HG03103 (cell line): ENCODE measurements at regions not wholly inside any gene's neighbourhood (a gene's known extent, or its start where the extent isn't known, plus 50 kb on each side); places are given as distances from the start of the nearest gene placed in this dataset.

ENCODE experiments used
- ATAC-seq: cut with Tn5 transposase; IDR thresholded peaks from one replicate; pipeline ENCODE4 v1.9.1; 2021; ENCODE audit warnings: low read depth; ENCODE audit not compliant: unreplicated experiment

- no peak for ATAC-seq
Measured at GRCh38 chr5:141753143-141753970, 71.3 kb upstream of the ARAP3 start.

DNA sequence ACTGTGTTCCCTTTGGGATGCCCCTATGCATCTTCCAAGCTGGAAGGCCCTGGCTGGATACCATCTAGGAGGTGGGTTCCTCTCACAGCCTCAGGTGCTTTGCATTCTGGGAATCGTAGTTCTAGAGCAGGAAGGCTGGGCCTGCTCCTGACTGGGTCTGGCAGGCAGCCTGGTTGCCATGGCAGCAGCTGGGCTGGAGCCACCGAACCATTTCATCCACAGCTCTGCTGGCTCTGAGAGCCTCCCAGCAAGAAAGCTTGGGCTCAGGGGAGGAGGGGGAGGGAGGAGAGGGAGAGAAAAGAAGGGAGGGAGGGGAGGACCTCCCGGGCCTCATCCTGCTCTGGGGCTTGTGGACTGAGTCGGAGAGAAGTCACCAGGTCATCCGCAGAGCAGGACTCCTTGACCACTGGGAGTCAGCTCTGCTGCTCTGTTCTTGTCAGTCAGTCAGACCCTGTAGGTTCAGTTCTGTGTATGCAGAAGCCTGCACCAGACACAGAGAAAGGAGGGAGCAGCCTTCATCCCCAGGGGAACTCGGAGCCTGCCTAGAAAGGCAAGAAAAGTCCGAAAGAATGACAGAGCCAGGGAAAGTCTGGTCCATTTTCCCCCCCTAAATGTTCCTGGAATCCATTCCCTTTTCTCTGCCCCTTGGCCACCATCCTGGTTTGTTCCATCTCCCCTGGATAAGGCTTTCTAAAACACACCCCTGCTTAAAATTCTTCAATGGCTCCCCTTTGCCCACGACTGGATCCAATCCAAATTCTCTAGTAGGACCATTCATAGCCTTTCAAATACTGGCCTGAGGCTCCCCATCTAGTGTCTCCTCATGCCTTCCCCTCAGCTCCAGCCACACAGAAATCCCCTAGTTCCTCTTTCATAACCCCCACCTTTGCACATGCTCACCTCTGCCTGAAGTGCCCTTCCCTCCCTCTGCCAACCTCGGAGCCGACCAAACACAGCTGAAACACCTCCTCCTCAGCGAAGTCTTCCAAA, 65.4 kb upstream of the ARAP3 start:
- ATAC-seq: peak; percentile 73

GRCh38 chr5:141746395-141746794, 64.4 kb upstream of the ARAP3 start:
- ATAC-seq: no peak

GRCh38 chr5:141745390-141745789, 63.4 kb upstream of the ARAP3 start:
- ATAC-seq: no peak

- ATAC-seq: no peak
Measured at GRCh38 chr5:141743866-141744272, 61.8 kb upstream of the ARAP3 start.

DNA sequence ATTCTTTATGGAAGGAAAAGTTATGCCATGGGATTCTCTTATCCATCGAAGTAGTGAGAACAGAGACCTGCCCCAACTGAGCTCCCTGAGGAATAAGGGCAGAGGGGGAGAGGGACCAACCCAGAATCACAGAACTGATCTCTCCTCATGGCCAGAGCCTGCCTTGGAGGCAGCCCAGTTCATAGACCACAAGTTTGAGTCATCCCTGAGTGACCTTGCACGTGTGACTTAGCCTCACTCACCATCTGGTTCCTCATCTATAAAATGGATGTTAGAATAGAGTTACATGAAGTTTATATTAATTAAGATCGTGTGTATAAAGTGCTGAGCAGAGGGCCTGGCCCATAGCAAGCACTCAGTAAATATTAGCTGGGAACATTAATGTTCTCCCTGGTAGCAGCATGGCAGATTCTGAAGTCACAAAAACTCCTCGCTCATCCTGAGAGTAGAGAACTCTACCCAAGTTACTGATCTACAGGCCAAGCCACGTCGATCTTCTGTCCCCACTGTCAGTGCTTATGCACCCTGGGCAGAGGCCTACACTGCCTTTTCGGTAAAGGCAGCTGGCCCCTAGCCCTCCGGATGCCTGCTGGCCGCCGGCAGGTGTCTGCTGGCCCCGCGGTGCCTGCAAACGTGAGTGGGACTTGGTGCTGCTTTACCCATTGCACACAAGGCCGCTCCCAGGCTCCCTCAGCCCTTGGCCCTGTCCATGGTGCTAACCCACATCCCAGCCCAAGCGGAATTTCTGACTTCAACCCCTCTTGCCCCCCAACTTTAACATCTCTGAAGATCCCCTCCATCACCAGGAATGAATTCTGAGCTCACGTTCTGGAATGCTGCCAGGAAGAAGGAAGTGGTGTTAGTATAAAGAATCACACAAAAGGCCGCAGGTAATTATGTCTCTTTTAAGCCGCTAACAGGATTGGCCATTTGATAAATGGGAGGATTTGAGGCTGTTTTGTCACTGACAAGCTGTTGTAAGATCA, 61.1 kb upstream of the ARAP3 start:
- ATAC-seq: no peak

GRCh38 chr5:141742144-141742543, 60.1 kb upstream of the ARAP3 start:
- no peak for ATAC-seq

DNA sequence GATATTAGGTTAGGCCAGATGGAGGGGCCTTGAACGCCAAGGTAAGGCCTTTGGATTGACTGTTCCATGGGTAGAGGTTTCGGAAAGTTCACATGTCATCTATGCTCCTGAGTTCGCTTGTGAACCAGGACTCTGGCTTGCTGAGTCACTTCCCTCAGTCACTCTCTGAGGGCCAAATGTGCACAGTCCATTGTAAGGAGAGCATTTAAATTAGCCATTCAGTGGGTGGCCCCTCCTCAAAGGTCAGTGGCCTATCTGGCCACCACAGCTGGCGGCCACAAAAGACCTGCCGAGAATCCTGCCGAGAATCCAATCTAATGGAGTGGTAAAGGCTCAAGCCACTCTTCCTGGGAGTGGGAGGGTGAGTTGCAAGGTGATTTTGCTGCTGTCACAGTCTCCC, 58.9 kb upstream of the ARAP3 start:
- ATAC-seq: no peak

GRCh38 chr5:141737535-141737934, 55.5 kb upstream of the ARAP3 start:
- no peak for ATAC-seq

GRCh38 chr5:141735823-141736222, 53.8 kb upstream of the ARAP3 start:
- no peak for ATAC-seq

DNA sequence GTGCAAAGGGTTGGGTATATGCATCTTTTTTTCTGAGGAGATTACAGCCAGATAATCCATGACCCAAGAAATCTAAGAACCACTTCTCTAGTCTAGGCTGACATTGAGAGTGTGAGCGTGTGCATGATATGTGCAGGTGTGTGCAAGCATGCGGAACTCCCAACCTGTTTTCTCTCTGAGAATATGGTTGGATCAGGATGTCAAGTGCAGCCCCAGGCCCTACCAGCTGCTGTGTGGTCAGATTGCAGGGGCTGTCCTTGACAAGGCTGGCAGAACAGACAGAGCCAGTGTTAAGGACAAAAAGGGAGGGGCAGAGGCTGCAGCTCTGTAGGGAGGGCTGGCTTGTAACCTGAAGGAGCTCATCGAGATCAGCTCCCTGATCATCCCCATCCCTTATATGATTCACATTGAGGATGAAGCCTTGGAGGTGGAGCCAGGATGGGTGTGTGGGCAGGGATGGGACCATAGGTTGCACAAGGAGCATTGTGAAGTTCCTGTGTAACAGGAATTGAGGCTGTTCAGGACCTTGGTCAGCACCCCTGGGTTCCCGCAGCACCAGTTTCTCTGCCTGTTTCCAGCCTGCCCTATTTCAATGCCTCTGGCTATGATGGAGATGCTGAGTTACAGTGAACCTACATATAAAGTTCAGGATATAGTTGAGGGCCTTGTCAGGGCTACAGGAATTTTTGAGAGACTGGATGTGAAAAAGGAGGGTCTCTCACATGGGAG, 52.6 kb upstream of the ARAP3 start:
- ATAC-seq: no peak

DNA sequence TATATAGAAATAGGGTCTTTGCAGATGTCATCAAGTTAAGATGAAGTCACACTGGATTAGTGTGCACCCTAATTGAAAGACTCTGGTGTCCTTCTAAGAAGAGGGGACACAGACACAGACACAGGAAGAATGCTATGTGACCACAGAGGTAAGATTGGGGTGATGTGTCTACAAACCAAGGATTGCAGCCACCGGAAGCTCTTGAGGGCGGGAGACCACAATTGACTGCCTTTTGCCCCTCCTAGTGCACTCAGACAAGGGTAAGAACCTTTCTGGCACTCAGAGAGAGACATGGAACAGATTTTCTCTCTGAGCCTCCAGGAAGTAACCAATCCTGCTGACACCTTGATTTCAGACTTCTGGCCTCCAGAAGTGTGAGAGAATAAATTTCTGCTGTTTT, 51.2 kb upstream of the ARAP3 start:
- ATAC-seq: no peak

DNA sequence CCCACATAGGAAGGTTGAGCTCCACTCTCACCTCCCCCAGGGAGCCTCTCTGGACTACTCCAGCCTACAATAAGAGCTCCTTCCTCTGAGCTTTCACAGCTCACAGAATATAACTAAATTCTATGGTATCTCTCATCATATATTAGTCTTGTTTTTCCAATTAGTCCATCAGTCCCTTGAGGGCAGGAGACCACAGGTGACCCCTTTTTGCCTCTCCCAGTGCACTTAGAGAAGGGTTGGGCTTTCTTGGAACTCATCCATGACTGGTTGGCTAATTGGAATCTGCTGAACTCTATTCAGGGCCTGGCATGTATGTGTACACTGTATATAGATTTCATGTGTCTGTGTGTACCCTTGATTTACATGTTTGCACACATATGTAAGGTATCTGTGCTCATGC, 50.4 kb upstream of the ARAP3 start:
- ATAC-seq: no peak
